PC-9 (cell line): ENCODE measurements at regions not wholly inside any gene's neighbourhood (a gene's known extent, or its start where the extent isn't known, plus 50 kb on each side); places are given as distances from the start of the nearest gene placed in this dataset.

ENCODE experiments used
- EZH2 ChIP-seq: fragments of 200-600 bp; sonication (generic); IDR thresholded peaks from 2 replicates; pipeline ENCODE4 v1.8.0; 2017; ENCODE audit warnings: antibody characterized with exemption, low read depth
- TF ChIP-seq, protein P1 (sequence below): fragments of 200-600 bp; sonication (generic); conservative IDR thresholded peaks from 2 replicates; pipeline ENCODE4 v1.6.1; 2017; ENCODE audit warnings: mixed run types, antibody characterized with exemption, mild to moderate bottlenecking, moderate library complexity

DNA sequence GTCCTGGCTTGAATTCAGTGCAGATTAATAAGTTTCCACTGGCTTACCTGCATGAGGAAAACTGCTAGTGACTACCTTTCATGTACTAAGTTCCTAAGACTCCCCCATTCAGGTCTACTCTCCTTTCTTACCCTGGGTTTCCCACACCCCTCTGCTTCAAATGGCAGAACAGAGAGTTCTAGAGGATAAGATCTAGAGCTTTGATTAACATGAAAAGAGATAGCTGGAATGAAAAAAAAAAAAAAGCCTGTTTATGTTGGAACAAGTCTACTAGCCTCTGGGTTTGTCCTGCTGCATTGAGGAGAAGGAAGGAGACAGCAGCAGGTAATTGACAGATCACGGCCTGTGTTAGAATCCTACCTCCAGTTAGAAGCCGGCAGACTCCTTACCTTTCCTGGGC lies 201.4 kb upstream of the SOX4 start:
- TF ChIP-seq, protein P1, sequence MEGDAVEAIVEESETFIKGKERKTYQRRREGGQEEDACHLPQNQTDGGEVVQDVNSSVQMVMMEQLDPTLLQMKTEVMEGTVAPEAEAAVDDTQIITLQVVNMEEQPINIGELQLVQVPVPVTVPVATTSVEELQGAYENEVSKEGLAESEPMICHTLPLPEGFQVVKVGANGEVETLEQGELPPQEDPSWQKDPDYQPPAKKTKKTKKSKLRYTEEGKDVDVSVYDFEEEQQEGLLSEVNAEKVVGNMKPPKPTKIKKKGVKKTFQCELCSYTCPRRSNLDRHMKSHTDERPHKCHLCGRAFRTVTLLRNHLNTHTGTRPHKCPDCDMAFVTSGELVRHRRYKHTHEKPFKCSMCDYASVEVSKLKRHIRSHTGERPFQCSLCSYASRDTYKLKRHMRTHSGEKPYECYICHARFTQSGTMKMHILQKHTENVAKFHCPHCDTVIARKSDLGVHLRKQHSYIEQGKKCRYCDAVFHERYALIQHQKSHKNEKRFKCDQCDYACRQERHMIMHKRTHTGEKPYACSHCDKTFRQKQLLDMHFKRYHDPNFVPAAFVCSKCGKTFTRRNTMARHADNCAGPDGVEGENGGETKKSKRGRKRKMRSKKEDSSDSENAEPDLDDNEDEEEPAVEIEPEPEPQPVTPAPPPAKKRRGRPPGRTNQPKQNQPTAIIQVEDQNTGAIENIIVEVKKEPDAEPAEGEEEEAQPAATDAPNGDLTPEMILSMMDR = no peak
- no peak for TF ChIP-seq EZH2
